K562 (cell line): ENCODE measurements at regions not wholly inside any gene's neighbourhood (a gene's known extent, or its start where the extent isn't known, plus 50 kb on each side); places are given as distances from the start of the nearest gene placed in this dataset.

ENCODE experiments used
- ATAC-seq: fragments of 200-7000 bp; cut with Tn5 transposase; 3 replicates; pipeline ENCODE4 v1.9.1; 2020; ENCODE audit warnings: moderate library complexity
- BruUV-seq: library from RNA; stranded (reverse); fragments of 400-500 nt; replicated peaks from 2 replicates; lab custom pipeline; 2021; lab: Mats Ljungman, UMichigan
- CTCF ChIA-PET: fragments of 300-600 bp; formaldehyde crosslinking; extraction: SDS; loops from one replicate; lab custom pipeline; 2021; ENCODE audit warnings: low intra/inter-chr PET ratio; lab: Yijun Ruan, JAX
- POLR2A ChIA-PET: fragments of 300-600, 350-650 bp; sonication (Branson Sonifier 250); formaldehyde crosslinking; extraction: SDS; loops from one replicate; lab custom pipeline; 2021; ENCODE audit warnings: antibody characterized with exemption, inconsistent platforms; lab: Yijun Ruan, JAX
- DNase-seq, 4 experiments: peaks; one replicate each; pipeline versions ENCODE4 v3.0.0 to v3.0.0-alpha.2; 2011 to 2018; ENCODE audit warnings: low spot score in 3 of 4, mixed read lengths in 3 of 4; ENCODE audit errors: extremely low read depth in 1 of 4
- FAIRE-seq: peaks from 2 replicates; lab custom pipeline; 2011; peaks lifted over from hg19 to GRCh38; lab: Jason Lieb, UNC
- H2AFZ ChIP-seq: 2 replicates; pipeline ENCODE4 v1.6.0; 2011; ENCODE audit warnings: low read depth, low read length, control low read depth, inconsistent platforms
- H3K27ac ChIP-seq: fragments of 200-600 bp; 3 replicates; pipeline ENCODE4 v1.8.0; 2011; ENCODE audit warnings: low read depth, mild to moderate bottlenecking, control low read depth, inconsistent platforms, low read length, moderate library complexity, mixed read lengths; ENCODE audit errors: extremely low read depth
- H3K27me3 ChIP-seq, 2 experiments: fragments of 300-600 bp in 1 of 2; 2 replicates in 1 of 2; 3 replicates in 1 of 2; pipeline versions ENCODE4 v1.6.0 to v1.8.0; 2011; ENCODE audit warnings: inconsistent platforms in 2 of 2, low read length in 2 of 2, mild to moderate bottlenecking in 1 of 2, mixed read lengths in 1 of 2, moderate library complexity in 1 of 2; ENCODE audit not compliant: control insufficient read depth in 2 of 2, insufficient read depth in 2 of 2
- H3K36me3 ChIP-seq: fragments of 300-600 bp; 3 replicates; pipeline ENCODE4 v1.8.0; 2011; ENCODE audit warnings: mild to moderate bottlenecking, low read length, inconsistent platforms; ENCODE audit not compliant: control insufficient read depth, insufficient read depth
- H3K4me1 ChIP-seq, 2 experiments: fragments of 200-600 bp in 1 of 2; replicated peaks in 1 of 2; 2 replicates in 1 of 2; 3 replicates in 1 of 2; pipeline versions ENCODE4 v1.5.1 to v1.8.0; 2011; ENCODE audit warnings: inconsistent platforms in 2 of 2, low read length in 2 of 2, mild to moderate bottlenecking in 1 of 2, mixed read lengths in 1 of 2, moderate library complexity in 1 of 2; ENCODE audit not compliant: control insufficient read depth in 2 of 2, insufficient read depth in 2 of 2
- H3K4me2 ChIP-seq: 2 replicates; pipeline ENCODE4 v1.6.1; 2011; ENCODE audit warnings: low read length, control low read depth, inconsistent platforms, mixed read lengths; ENCODE audit not compliant: insufficient read depth
- H3K4me3 ChIP-seq: fragments of 200-600 bp; sonication (generic), shearing (Covaris generic); 2 replicates; pipeline ENCODE4 v1.5.1; 2016; ENCODE audit warnings: control low read depth, inconsistent platforms
- H3K79me2 ChIP-seq: fragments of 200-600 bp; 3 replicates; pipeline ENCODE4 v1.8.0; 2011; ENCODE audit warnings: low read length, inconsistent platforms; ENCODE audit not compliant: control insufficient read depth, insufficient read depth
- H3K9ac ChIP-seq, 2 experiments: 2 replicates each; pipeline versions ENCODE4 v1.6.0 to v1.6.1; 2011; ENCODE audit warnings: low read depth in 2 of 2, low read length in 2 of 2, control low read depth in 1 of 2, inconsistent platforms in 1 of 2, mild to moderate bottlenecking in 1 of 2, mixed read lengths in 1 of 2; ENCODE audit not compliant: insufficient read depth in 1 of 2
- H3K9me1 ChIP-seq: one replicate; pipeline ENCODE4 v1.6.0; 2011; ENCODE audit warnings: inconsistent platforms, mild to moderate bottlenecking, low read length, moderate library complexity; ENCODE audit not compliant: control insufficient read depth, insufficient read depth
- H3K9me3 ChIP-seq: replicated peaks from 2 replicates; pipeline ENCODE4 v1.5.1; 2011; ENCODE audit warnings: low read depth, low read length, inconsistent platforms; ENCODE audit not compliant: control insufficient read depth, insufficient read depth
- H4K20me1 ChIP-seq: replicated peaks from 2 replicates; pipeline ENCODE4 v1.6.1; 2011; ENCODE audit warnings: low read length, inconsistent platforms, mixed read lengths; ENCODE audit not compliant: control insufficient read depth, insufficient read depth
- HEY1 ChIP-seq: fragments of 250-450 bp; sonication (Bioruptor Pico); IDR thresholded peaks from 2 replicates; pipeline ENCODE4 v1.5.0; 2020; ENCODE audit warnings: mild to moderate bottlenecking, moderate library complexity, borderline replicate concordance
- HNRNPK ChIP-seq: fragments of 200-400 bp; formaldehyde crosslinking; IDR thresholded peaks from one replicate; pipeline ENCODE4 v1.6.1; 2018; ENCODE audit warnings: mild to moderate bottlenecking, low read depth, low read length; ENCODE audit not compliant: poor library complexity, severe bottlenecking
- ILK ChIP-seq: fragments of 450-650 bp; IDR thresholded peaks from 2 replicates; pipeline ENCODE4 v1.6.1; 2016; ENCODE audit warnings: missing genetic modification characterization, low read depth, mild to moderate bottlenecking, missing compliant biosample characterization, moderate library complexity, borderline replicate concordance
- MCM3 ChIP-seq: fragments of 450-650 bp; IDR thresholded peaks from 2 replicates; pipeline ENCODE4 v1.6.1; 2016
- NCOA4 ChIP-seq: fragments of 450-650 bp; IDR thresholded peaks from 2 replicates; pipeline ENCODE4 v1.6.1; 2018; ENCODE audit warnings: mild to moderate bottlenecking; ENCODE audit not compliant: partially characterized antibody
- POLR2AphosphoS2 ChIP-seq: IDR thresholded peaks from 2 replicates; pipeline ENCODE4 v1.6.1; 2012; ENCODE audit warnings: low read length, improper control_type of control experiment
- PYGO2 ChIP-seq: fragments of 450-650 bp; IDR thresholded peaks from 2 replicates; pipeline ENCODE4 v1.6.1; 2016; ENCODE audit warnings: mild to moderate bottlenecking, missing genetic modification characterization, moderate library complexity, missing compliant biosample characterization
- YY1 ChIP-seq, 3 experiments: IDR thresholded peaks; 2 replicates each; pipeline ENCODE4 v1.6.1; 2011; ENCODE audit warnings: low read length in 2 of 3, mild to moderate bottlenecking in 2 of 3, moderate library complexity in 2 of 3, borderline replicate concordance in 1 of 3, control low read depth in 1 of 3, low read depth in 1 of 3; ENCODE audit not compliant: insufficient read depth in 3 of 3, insufficient replicate concordance in 2 of 3, control insufficient read depth in 1 of 3, insufficient read length in 1 of 3; ENCODE audit errors: extremely low read depth in 1 of 3
- ZNF586 ChIP-seq: fragments of 450-650 bp; formaldehyde crosslinking; conservative IDR thresholded peaks from 2 replicates; pipeline ENCODE4 v1.4.0; 2020; ENCODE audit warnings: mild to moderate bottlenecking, moderate library complexity
- WGBS: fragments of 100-300 bp; shearing (Covaris generic); methylation state at CpG from one replicate; pipeline ENCODE4 v1.1.6; 2016; ENCODE audit warnings: low coverage, mixed read lengths; ENCODE audit not compliant: insufficient coverage; ENCODE audit errors: missing lambda C conversion rate; 5-methylcytosine and 5-hydroxymethylcytosine counted together
- in situ Hi-C: fragments of 300-500 bp; cut with MboI; formaldehyde crosslinking; loops from 4 replicates; pipeline ENCODE4 v1.15.0; 2018; ENCODE audit warnings: inconsistent platforms, mixed read lengths
- intact Hi-C: fragments of 100-400 bp; cut with micrococcal nuclease; formaldehyde crosslinking; loops from 2 replicates; pipeline ENCODE4 v1.14.2; 2022
- TF ChIP-seq, protein P1 (sequence below): fragments of 250-450 bp; sonication (Bioruptor Pico); IDR thresholded peaks from 2 replicates; pipeline ENCODE4 v1.6.1; 2021; ENCODE audit warnings: mild to moderate bottlenecking
- TF ChIP-seq, protein P2 (sequence below): fragments of 250-450 bp; sonication (Bioruptor Pico); IDR thresholded peaks from 2 replicates; pipeline ENCODE4 v1.5.0; 2021
- TF ChIP-seq, protein P3 (sequence below): fragments of 450-650 bp; IDR thresholded peaks from 2 replicates; pipeline ENCODE4 v1.6.1; 2017; ENCODE audit warnings: mild to moderate bottlenecking, moderate library complexity

DNA sequence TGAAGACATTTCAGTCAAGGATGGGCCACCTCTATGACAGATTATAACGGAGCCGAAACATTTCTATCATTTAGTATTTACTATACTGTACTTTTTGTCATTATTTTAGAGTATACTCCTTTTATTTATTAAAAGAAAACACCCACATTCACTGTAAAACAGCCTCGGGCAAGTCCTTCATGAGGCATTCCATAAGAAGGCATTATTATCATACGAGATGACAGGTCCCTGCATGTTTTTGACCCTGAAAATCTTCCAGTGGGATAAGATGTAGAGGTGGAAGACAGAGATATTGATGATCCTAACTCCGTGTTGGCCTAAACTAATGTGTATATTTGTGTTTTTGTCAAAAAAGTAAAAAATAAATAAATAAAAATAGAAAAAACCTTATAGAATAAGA is 245.0 kb downstream of the MTX2 start:
- Histone ChIP-seq H3K4me1 (no peaks in the 10 kb centered on the region), H3K27ac (no peak overlapping the region), H3K36me3 (no peaks in the 10 kb centered on the region), H3K79me2 (no peaks in the 10 kb centered on the region), H4K20me1 (no peaks in the 10 kb centered on the region), H3K9me1 (no peaks in the 10 kb centered on the region), H3K4me2 (no peak overlapping the region), H2AFZ (no peak overlapping the region), H3K9ac (no peak overlapping the region), H3K4me3 (no peak overlapping the region), H3K9me3 (no peaks in the 10 kb centered on the region), H3K27me3 (peaks cover 0 to 4% of the 10 kb centered on the region in 2 experiments; a peak in 1 of 5 replicates)
- POLR2A ChIA-PET = interaction anchor here (0.6 to 1.3 kb wide), 3 partner anchors 11 to 44 kb away, joined by 3 read pairs; no protein-coding TSS in a partner anchor
- 2% methylated on average over 5 of the region's 5 CpGs for WGBS
- TF ChIP-seq HNRNPK = no peak
- no peak for TF ChIP-seq MCM3
- TF ChIP-seq, protein P1, sequence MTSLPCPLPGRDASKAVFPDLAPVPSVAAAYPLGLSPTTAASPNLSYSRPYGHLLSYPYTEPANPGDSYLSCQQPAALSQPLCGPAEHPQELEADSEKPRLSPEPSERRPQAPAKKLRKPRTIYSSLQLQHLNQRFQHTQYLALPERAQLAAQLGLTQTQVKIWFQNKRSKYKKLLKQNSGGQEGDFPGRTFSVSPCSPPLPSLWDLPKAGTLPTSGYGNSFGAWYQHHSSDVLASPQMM (CRISPR knock-in tag) = no peak
- no peak for TF ChIP-seq ILK (tag)
- no peak for TF ChIP-seq PYGO2 (tag)
- no peak for TF ChIP-seq HEY1
- no peak for TF ChIP-seq NCOA4
- TF ChIP-seq YY1 (IDR thresholded peaks at IDR 0.05; ENCODE audit: borderline replicate concordance in 1 of 3, control insufficient read depth in 1 of 3, extremely low read depth in 1 of 3, insufficient read depth in 3 of 3, insufficient read length in 1 of 3, insufficient replicate concordance in 2 of 3, low read depth in 1 of 3, low read length in 2 of 3) = no peak
- TF ChIP-seq POLR2AphosphoS2 = no peak
- TF ChIP-seq ZNF586 = no peak
- TF ChIP-seq, protein P2, sequence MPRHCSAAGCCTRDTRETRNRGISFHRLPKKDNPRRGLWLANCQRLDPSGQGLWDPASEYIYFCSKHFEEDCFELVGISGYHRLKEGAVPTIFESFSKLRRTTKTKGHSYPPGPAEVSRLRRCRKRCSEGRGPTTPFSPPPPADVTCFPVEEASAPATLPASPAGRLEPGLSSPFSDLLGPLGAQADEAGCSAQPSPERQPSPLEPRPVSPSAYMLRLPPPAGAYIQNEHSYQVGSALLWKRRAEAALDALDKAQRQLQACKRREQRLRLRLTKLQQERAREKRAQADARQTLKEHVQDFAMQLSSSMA (CRISPR knock-in tag) = no peak
- TF ChIP-seq, protein P3, sequence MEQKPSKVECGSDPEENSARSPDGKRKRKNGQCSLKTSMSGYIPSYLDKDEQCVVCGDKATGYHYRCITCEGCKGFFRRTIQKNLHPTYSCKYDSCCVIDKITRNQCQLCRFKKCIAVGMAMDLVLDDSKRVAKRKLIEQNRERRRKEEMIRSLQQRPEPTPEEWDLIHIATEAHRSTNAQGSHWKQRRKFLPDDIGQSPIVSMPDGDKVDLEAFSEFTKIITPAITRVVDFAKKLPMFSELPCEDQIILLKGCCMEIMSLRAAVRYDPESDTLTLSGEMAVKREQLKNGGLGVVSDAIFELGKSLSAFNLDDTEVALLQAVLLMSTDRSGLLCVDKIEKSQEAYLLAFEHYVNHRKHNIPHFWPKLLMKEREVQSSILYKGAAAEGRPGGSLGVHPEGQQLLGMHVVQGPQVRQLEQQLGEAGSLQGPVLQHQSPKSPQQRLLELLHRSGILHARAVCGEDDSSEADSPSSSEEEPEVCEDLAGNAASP = no peak
- in situ Hi-C loops = no loop called here
- FAIRE-seq (no peak), ATAC-seq (no peak), DNase-seq (no peak)
- no TSS peak for BruUV-seq
- CTCF ChIA-PET = no interaction called here
- intact Hi-C loops = no loop called here
